ENCODE measurements at regions not wholly inside any gene's neighbourhood (a gene's known extent, or its start where the extent isn't known, plus 50 kb on each side); places are given as distances from the start of the nearest gene placed in this dataset.
A peak's percentile ranks its signal among the peaks of the same experiment; 100 is the strongest.

GRCh38 chr6:23040899-23041298 is 471.5 kb downstream of the HDGFL1 start:
- H3K4me3 ChIP-seq (ENCODE audit: low read depth, low read length) = no peak overlapping the region
- no peak for DNase-seq (ENCODE audit: low read depth)
- TF ChIP-seq CTCF (IDR thresholded peaks at IDR 0.05; ENCODE audit: control insufficient read depth, extremely low read depth, insufficient read depth) = no peak

GRCh38 chr6:23045280-23045679 is 475.9 kb downstream of the HDGFL1 start:
- no peak for DNase-seq (ENCODE audit: low read depth)
- H3K4me3 ChIP-seq (ENCODE audit: low read depth, low read length) = no peak overlapping the region
- no peak for TF ChIP-seq CTCF (IDR thresholded peaks at IDR 0.05; ENCODE audit: control insufficient read depth, extremely low read depth, insufficient read depth)

GRCh38 chr6:23055523-23055922 is 486.2 kb downstream of the HDGFL1 start:
- no peak for TF ChIP-seq CTCF (IDR thresholded peaks at IDR 0.05; ENCODE audit: control insufficient read depth, extremely low read depth, insufficient read depth)
- no peak overlapping the region for H3K4me3 ChIP-seq (ENCODE audit: low read depth, low read length)
- DNase-seq (ENCODE audit: low read depth) = no peak

GRCh38 chr6:23073821-23074220 is 504.5 kb downstream of the HDGFL1 start:
- H3K4me3 ChIP-seq (ENCODE audit: low read depth, low read length) = no peak overlapping the region
- no peak for TF ChIP-seq CTCF (IDR thresholded peaks at IDR 0.05; ENCODE audit: control insufficient read depth, extremely low read depth, insufficient read depth)
- DNase-seq (ENCODE audit: low read depth) = no peak

- DNase-seq (ENCODE audit: low read depth) = no peak
- H3K4me3 ChIP-seq (ENCODE audit: low read depth, low read length) = no peak overlapping the region
- TF ChIP-seq CTCF (IDR thresholded peaks at IDR 0.05; ENCODE audit: control insufficient read depth, extremely low read depth, insufficient read depth) = no peak
These were observed 508.4 kb downstream of the HDGFL1 start for GRCh38 chr6:23077772-23078171.

- peak; percentile 16; the same call in 1 of the 2 replicates for TF ChIP-seq CTCF (IDR thresholded peaks at IDR 0.05; ENCODE audit: control insufficient read depth, extremely low read depth, insufficient read depth)
- no peak for DNase-seq (ENCODE audit: low read depth)
- H3K4me3 ChIP-seq (ENCODE audit: low read depth, low read length) = no peak overlapping the region
These were observed 512.3 kb downstream of the HDGFL1 start for GRCh38 chr6:23081701-23082100.

- no peak for DNase-seq (ENCODE audit: low read depth)
- no peak for TF ChIP-seq CTCF (IDR thresholded peaks at IDR 0.05; ENCODE audit: control insufficient read depth, extremely low read depth, insufficient read depth)
- no peak overlapping the region for H3K4me3 ChIP-seq (ENCODE audit: low read depth, low read length)
These were observed 516.7 kb downstream of the HDGFL1 start for GRCh38 chr6:23086100-23086499.

Measured in LNCaP clone FGC (cell line).